Nephron (organoid): ENCODE measurements at regions not wholly inside any gene's neighbourhood (a gene's known extent, or its start where the extent isn't known, plus 50 kb on each side); places are given as distances from the start of the nearest gene placed in this dataset.

ENCODE experiments used
- H3K27ac Mint-ChIP-seq, 3 experiments: 2 replicates each; pipeline ENCODE4 v1.8.0; 2020; ENCODE audit warnings: mixed read lengths in 3 of 3, mild to moderate bottlenecking in 2 of 3, moderate library complexity in 1 of 3
- H3K27me3 Mint-ChIP-seq: 2 replicates; pipeline ENCODE4 v1.8.0; 2021; ENCODE audit warnings: low read depth, mild to moderate bottlenecking, moderate library complexity, mixed read lengths
- H3K36me3 Mint-ChIP-seq: 2 replicates; pipeline ENCODE4 v1.8.0; 2020; ENCODE audit warnings: low read depth, mixed read lengths
- H3K4me1 Mint-ChIP-seq: 2 replicates; pipeline ENCODE4 v1.8.0; 2020; ENCODE audit warnings: mixed read lengths
- H3K4me3 Mint-ChIP-seq, 3 experiments: 2 replicates each; pipeline ENCODE4 v1.8.0; 2020; ENCODE audit warnings: mild to moderate bottlenecking in 3 of 3, mixed read lengths in 3 of 3, moderate library complexity in 2 of 3
- H3K9me3 Mint-ChIP-seq: 2 replicates; pipeline ENCODE4 v1.8.0; 2020; ENCODE audit warnings: mixed read lengths
- CTCF ChIP-seq, 3 experiments: fragments of 200-600 bp; sonication (generic); IDR thresholded peaks; one replicate each; pipeline ENCODE4 v1.5.0; 2021; ENCODE audit warnings: antibody characterized with exemption in 3 of 3; ENCODE audit not compliant: unreplicated experiment in 3 of 3

DNA sequence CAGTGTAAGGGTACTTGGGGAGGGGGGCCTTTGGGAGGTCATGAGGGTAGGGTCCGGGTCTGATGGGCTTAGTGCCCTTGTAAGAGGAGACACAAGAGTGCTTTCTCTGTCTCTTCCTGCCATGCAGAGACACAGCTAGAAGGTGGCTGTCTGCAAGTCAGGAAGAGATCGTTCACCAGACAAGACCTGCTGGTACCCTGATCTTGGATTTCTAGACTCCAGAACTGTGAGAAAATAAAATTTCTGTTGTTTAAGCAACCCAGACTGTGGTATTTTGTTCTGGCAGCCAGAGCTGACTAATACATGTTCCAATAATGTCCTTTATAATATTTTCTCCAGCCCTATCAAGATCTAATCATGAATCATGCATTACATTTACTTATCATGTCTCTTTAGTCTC is 130.0 kb upstream of the VEPH1 start:
- Mint-ChIP-seq H3K9me3 (peaks cover 20% of the 10 kb centered on the region), H3K36me3 (peaks cover 7% of the 10 kb centered on the region), H3K4me1 (no peaks in the 10 kb centered on the region), H3K4me3 (no peak overlapping the region), H3K27me3 (peaks cover 3% of the 10 kb centered on the region), H3K27ac (no peak overlapping the region)
- no peak for TF ChIP-seq CTCF (IDR thresholded peaks at IDR 0.05; ENCODE audit: unreplicated experiment in 3 of 3)

DNA sequence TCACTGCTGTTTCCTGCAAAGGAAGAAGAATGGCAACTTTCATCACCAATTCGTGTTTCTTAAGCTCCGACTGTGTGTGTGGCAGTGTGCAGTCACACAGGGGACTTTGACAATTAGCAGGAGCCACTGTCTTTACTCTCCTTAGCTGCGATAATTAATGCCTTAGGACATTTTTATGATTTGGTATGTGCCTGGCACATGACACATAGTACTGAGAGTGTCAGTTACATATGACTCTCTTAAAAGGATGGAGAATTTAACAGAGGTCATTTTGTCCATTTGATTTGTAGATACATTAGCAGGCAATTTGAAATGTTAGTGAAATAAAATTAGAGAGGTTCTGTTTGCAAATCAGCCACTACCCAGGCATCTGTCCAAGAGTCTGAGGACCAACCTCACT is 128.9 kb upstream of the VEPH1 start:
- Mint-ChIP-seq H3K4me1 (no peaks in the 10 kb centered on the region), H3K4me3 (no peak overlapping the region), H3K9me3 (peaks cover 10% of the 10 kb centered on the region), H3K36me3 (peaks cover 2% of the 10 kb centered on the region), H3K27me3 (peaks cover 3% of the 10 kb centered on the region), H3K27ac (no peak overlapping the region)
- no peak for TF ChIP-seq CTCF (IDR thresholded peaks at IDR 0.05; ENCODE audit: unreplicated experiment in 3 of 3)

GRCh38 chr3:157631478-157631877 is 128.3 kb upstream of the VEPH1 start:
- H3K4me1 Mint-ChIP-seq = no peaks in the 10 kb centered on the region
- H3K27me3 Mint-ChIP-seq = peaks cover 6% of the 10 kb centered on the region
- no peaks in the 10 kb centered on the region for H3K36me3 Mint-ChIP-seq
- peaks cover 6% of the 10 kb centered on the region for H3K9me3 Mint-ChIP-seq
- no peak for TF ChIP-seq CTCF (IDR thresholded peaks at IDR 0.05; ENCODE audit: unreplicated experiment in 3 of 3)
- H3K27ac Mint-ChIP-seq = no peak overlapping the region
- H3K4me3 Mint-ChIP-seq = no peak overlapping the region

- Mint-ChIP-seq H3K9me3 (no peaks in the 10 kb centered on the region), H3K4me1 (no peaks in the 10 kb centered on the region), H3K27me3 (peaks cover 11% of the 10 kb centered on the region), H3K27ac (no peak overlapping the region), H3K4me3 (no peak overlapping the region), H3K36me3 (no peaks in the 10 kb centered on the region)
- no peak for TF ChIP-seq CTCF (IDR thresholded peaks at IDR 0.05; ENCODE audit: unreplicated experiment in 3 of 3)
These were observed 123.6 kb upstream of the VEPH1 start for GRCh38 chr3:157626817-157627216.

DNA sequence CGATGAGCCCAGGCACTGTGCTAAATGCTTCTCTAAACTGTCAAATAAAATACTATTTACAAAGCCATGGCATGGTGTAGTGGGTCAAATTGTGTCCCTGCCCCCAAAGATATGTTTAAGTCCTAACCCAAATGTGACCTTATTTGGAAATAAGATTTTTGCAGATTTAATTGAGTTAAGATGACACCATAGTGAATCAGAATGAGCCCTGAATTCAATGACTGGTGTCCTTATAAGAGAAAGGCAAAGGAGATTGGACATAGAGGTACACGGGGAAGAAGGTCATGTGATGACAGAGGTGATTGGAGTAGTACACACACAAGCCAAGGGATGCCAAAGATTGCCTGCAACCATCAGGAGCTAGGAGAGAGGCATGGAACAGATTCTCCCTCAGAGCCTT is 121.6 kb upstream of the VEPH1 start:
- no peak for TF ChIP-seq CTCF (IDR thresholded peaks at IDR 0.05; ENCODE audit: unreplicated experiment in 3 of 3)
- peaks cover 5% of the 10 kb centered on the region for H3K4me1 Mint-ChIP-seq
- peaks cover 8% of the 10 kb centered on the region for H3K27me3 Mint-ChIP-seq
- no peak overlapping the region for H3K4me3 Mint-ChIP-seq
- H3K9me3 Mint-ChIP-seq = no peaks in the 10 kb centered on the region
- H3K27ac Mint-ChIP-seq = no peak overlapping the region
- H3K36me3 Mint-ChIP-seq = no peaks in the 10 kb centered on the region

DNA sequence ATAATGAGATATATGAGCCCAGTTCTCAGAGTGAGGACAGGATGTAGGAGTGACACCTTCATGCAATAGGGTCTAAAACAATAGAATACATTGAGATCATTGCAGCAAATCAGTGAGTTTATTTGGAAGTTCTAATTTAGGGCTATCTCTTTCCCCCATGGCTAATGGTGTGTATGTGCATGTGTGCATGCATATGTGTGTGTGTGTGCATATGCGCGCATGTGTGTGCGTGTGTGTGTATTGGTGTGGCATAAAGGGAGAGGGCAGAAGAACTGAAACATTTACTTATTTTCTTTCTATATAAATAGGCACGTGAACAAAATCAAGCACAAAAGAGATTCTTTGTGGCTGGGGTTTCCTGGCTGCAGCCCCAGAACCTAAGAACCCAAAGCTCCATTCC is 115.7 kb upstream of the VEPH1 start:
- H3K4me1 Mint-ChIP-seq = peaks cover 13% of the 10 kb centered on the region
- H3K9me3 Mint-ChIP-seq = no peaks in the 10 kb centered on the region
- H3K4me3 Mint-ChIP-seq = no peak overlapping the region
- H3K27ac Mint-ChIP-seq = no peak overlapping the region
- TF ChIP-seq CTCF (IDR thresholded peaks at IDR 0.05; ENCODE audit: unreplicated experiment in 3 of 3) = no peak
- H3K27me3 Mint-ChIP-seq = no peaks in the 10 kb centered on the region
- no peaks in the 10 kb centered on the region for H3K36me3 Mint-ChIP-seq
